Spleen (tissue), 11 donors: ENCODE measurements at regions not wholly inside any gene's neighbourhood (a gene's known extent, or its start where the extent isn't known, plus 50 kb on each side); places are given as distances from the start of the nearest gene placed in this dataset.

Source experiments
- DNase-seq: peaks from one replicate; pipeline ENCODE4 v3.0.0-alpha.2; 2020
- H3K27ac ChIP-seq, 8 donors: fragments of 200-600 bp; sonication (generic) in 7 of 8; 1 replicate in 4 of 8; 2 replicates in 4 of 8; pipeline versions ENCODE4 v1.5.0 to v1.8.0; 2016 to 2021; ENCODE audit warnings: inconsistent platforms in 4 of 8, mild to moderate bottlenecking in 4 of 8, moderate library complexity in 1 of 8
- H3K27me3 ChIP-seq, 7 donors: fragments of 200-600 bp; sonication (generic) in 6 of 7; replicated peaks in 1 of 7; 1 replicate in 4 of 7; 2 replicates in 3 of 7; pipeline versions ENCODE4 v1.5.0 to v1.8.0; 2016 to 2021; ENCODE audit warnings: inconsistent platforms in 3 of 7, mild to moderate bottlenecking in 1 of 7
- H3K36me3 ChIP-seq, 6 donors: fragments of 200-600 bp; sonication (generic) in 5 of 6; 1 replicate in 4 of 6; 2 replicates in 2 of 6; pipeline versions ENCODE4 v1.5.0 to v1.8.0; 2016 to 2021; ENCODE audit warnings: inconsistent platforms in 2 of 6
- H3K4me1 ChIP-seq, 6 donors: fragments of 200-600 bp; sonication (generic) in 5 of 6; 1 replicate in 3 of 6; 2 replicates in 3 of 6; pipeline versions ENCODE4 v1.5.0 to v1.8.0; 2016 to 2021; ENCODE audit warnings: inconsistent platforms in 3 of 6
- H3K4me3 ChIP-seq, 8 donors: fragments of 200-600 bp; sonication (generic) in 7 of 8; 1 replicate in 4 of 8; 2 replicates in 4 of 8; pipeline versions ENCODE4 v1.5.0 to v1.8.0; 2016 to 2021; ENCODE audit warnings: inconsistent platforms in 4 of 8, mild to moderate bottlenecking in 4 of 8, moderate library complexity in 2 of 8
- H3K9me3 ChIP-seq, 8 donors: fragments of 200-600 bp; sonication (generic) in 7 of 8; 1 replicate in 4 of 8; 2 replicates in 4 of 8; pipeline versions ENCODE4 v1.5.0 to v1.8.0; 2016 to 2021; ENCODE audit warnings: inconsistent platforms in 4 of 8
- POLR2A ChIP-seq, 3 donors: fragments of 450-650 bp; IDR thresholded peaks; one replicate each; pipeline ENCODE4 v1.5.1; 2017; ENCODE audit warnings: antibody characterized with exemption in 3 of 3, mild to moderate bottlenecking in 1 of 3
- POLR2AphosphoS5 ChIP-seq, 3 donors: sonication (generic); formaldehyde crosslinking; IDR thresholded peaks; one replicate each; pipeline ENCODE4 v1.5.1; 2017; ENCODE audit warnings: antibody characterized with exemption in 3 of 3
- WGBS, 5 donors: extraction: QIAGEN DNeasy Blood & Tissue Kit in 3 of 5; methylation state at CpG; one replicate each; pipeline versions ENCODE4 v1.1.5 to v1.1.7; 2013 to 2018; 5-methylcytosine and 5-hydroxymethylcytosine counted together
- intact Hi-C: fragments of 100-400 bp; cut with DNase I; formaldehyde crosslinking; loops from one replicate; pipeline ENCODE4 v1.15.0; 2023; ENCODE audit warnings: low total_unique reads
- TF ChIP-seq, protein P1 (sequence below), 11 experiments: fragments of 200-600 bp in 7 of 11; fragments of 450-650 bp in 4 of 11; sonication (generic) in 4 of 11; IDR thresholded peaks in 8 of 11; conservative IDR thresholded peaks in 3 of 11; 1 replicate in 7 of 11; 2 replicates in 4 of 11; pipeline versions ENCODE4 v1.4.0 to v1.8.0; 2016 to 2021; ENCODE audit warnings: antibody characterized with exemption in 11 of 11, inconsistent platforms in 4 of 11, mild to moderate bottlenecking in 1 of 11
- donor health status: healthy with polysubstance abuse.
- donor health status: DM: no; HTN: no; CAD: no; lungs with moderate emphysema.
- donor health status: DM: no; HTN: no; CAD: no.
- donor health status: Bipolar disorder and iron deficiency.
- donor health status: healthy.
- donor health status: DM: no; HTN: no; CAD: no.
- donor health status: DM: yes; HTN: yes; CAD: no.

DNA sequence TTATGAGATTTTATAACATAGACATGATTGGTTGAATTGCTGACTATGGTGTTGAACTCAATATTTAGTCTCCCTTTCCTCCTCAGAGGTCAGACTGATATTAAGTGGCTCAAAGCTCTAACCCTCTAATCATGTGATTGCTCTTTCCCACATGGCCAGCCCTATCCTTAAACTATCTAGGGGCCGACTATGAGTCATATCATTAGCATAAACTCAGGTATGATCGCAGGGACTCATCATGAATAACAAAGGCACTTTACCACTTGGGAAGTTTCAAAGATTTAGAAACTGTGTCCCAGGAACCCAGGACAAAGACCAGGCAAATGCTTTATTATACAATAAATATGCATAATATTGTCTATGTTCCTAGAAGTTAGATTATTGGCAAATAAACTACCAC, 894.6 kb upstream of the NEGR1 start:
- H3K27me3 ChIP-seq: no peaks in the 10 kb centered on the region
- H3K4me3 ChIP-seq: no peak overlapping the region
- TF ChIP-seq POLR2AphosphoS5 (IDR thresholded peaks at IDR 0.05): no peak
- TF ChIP-seq, protein P1, sequence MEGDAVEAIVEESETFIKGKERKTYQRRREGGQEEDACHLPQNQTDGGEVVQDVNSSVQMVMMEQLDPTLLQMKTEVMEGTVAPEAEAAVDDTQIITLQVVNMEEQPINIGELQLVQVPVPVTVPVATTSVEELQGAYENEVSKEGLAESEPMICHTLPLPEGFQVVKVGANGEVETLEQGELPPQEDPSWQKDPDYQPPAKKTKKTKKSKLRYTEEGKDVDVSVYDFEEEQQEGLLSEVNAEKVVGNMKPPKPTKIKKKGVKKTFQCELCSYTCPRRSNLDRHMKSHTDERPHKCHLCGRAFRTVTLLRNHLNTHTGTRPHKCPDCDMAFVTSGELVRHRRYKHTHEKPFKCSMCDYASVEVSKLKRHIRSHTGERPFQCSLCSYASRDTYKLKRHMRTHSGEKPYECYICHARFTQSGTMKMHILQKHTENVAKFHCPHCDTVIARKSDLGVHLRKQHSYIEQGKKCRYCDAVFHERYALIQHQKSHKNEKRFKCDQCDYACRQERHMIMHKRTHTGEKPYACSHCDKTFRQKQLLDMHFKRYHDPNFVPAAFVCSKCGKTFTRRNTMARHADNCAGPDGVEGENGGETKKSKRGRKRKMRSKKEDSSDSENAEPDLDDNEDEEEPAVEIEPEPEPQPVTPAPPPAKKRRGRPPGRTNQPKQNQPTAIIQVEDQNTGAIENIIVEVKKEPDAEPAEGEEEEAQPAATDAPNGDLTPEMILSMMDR (IDR thresholded peaks at IDR 0.05 in 8 of 11, conservative IDR thresholded peaks at IDR 0.05 in 3 of 11): no peak
- TF ChIP-seq POLR2A (IDR thresholded peaks at IDR 0.05): no peak
- 69 to 93% (median 84%) methylated on average over 2 of the region's 2 CpGs for WGBS, 5 donors
- no peak overlapping the region for H3K27ac ChIP-seq
- H3K36me3 ChIP-seq: no peaks in the 10 kb centered on the region
- no peaks in the 10 kb centered on the region for H3K4me1 ChIP-seq
- no peak for DNase-seq
- peaks cover 0 to 21% (median 2%) of the 10 kb centered on the region in 8 donors for H3K9me3 ChIP-seq
- intact Hi-C loops: no loop called here

GRCh38 chr1:73167009-73167657, 884.8 kb upstream of the NEGR1 start:
- Histone ChIP-seq H3K36me3 (no peaks in the 10 kb centered on the region), H3K4me1 (no peaks in the 10 kb centered on the region), H3K27me3 (no peaks in the 10 kb centered on the region), H3K4me3 (no peak overlapping the region), H3K9me3 (no peaks in the 10 kb centered on the region), H3K27ac (no peak overlapping the region)
- TF ChIP-seq POLR2AphosphoS5 (IDR thresholded peaks at IDR 0.05) (no peak), POLR2A (IDR thresholded peaks at IDR 0.05) (no peak)
- TF ChIP-seq, protein P1 (IDR thresholded peaks at IDR 0.05 in 8 of 11, conservative IDR thresholded peaks at IDR 0.05 in 3 of 11): no peak
- DNase-seq: no peak
- 49 to 85% (median 64%) methylated on average over 2 of the region's 2 CpGs for WGBS, 5 donors
- intact Hi-C loops: no loop called here

- TF ChIP-seq POLR2AphosphoS5 (IDR thresholded peaks at IDR 0.05) (no peak), POLR2A (IDR thresholded peaks at IDR 0.05) (no peak)
- TF ChIP-seq, protein P1 (IDR thresholded peaks at IDR 0.05 in 8 of 11, conservative IDR thresholded peaks at IDR 0.05 in 3 of 11): no peak
- H3K27me3 ChIP-seq: no peaks in the 10 kb centered on the region
- H3K4me1 ChIP-seq: no peaks in the 10 kb centered on the region
- H3K9me3 ChIP-seq: peaks cover 0 to 4% (median 0%) of the 10 kb centered on the region in 8 donors
- WGBS, 5 donors: 58 to 77% (median 64%) methylated on average over 5 of the region's 5 CpGs
- no peaks in the 10 kb centered on the region for H3K36me3 ChIP-seq
- no peak overlapping the region for H3K27ac ChIP-seq
- intact Hi-C loops: no loop called here
- H3K4me3 ChIP-seq: no peak overlapping the region
- DNase-seq: no peak
Observed at GRCh38 chr1:73162564-73162963, 880.2 kb upstream of the NEGR1 start.

GRCh38 chr1:73161418-73161817, 879.1 kb upstream of the NEGR1 start:
- WGBS, 5 donors: 62 to 88% (median 79%) methylated on average over 1 of the region's 1 CpG
- no peak overlapping the region for H3K4me3 ChIP-seq
- H3K4me1 ChIP-seq: no peaks in the 10 kb centered on the region
- no peak for TF ChIP-seq POLR2A (IDR thresholded peaks at IDR 0.05)
- TF ChIP-seq POLR2AphosphoS5 (IDR thresholded peaks at IDR 0.05): no peak
- TF ChIP-seq, protein P1 (IDR thresholded peaks at IDR 0.05 in 8 of 11, conservative IDR thresholded peaks at IDR 0.05 in 3 of 11): no peak
- H3K36me3 ChIP-seq: no peaks in the 10 kb centered on the region
- DNase-seq: no peak
- H3K9me3 ChIP-seq: peaks cover 0 to 8% (median 0%) of the 10 kb centered on the region in 8 donors
- no peak overlapping the region for H3K27ac ChIP-seq
- no peaks in the 10 kb centered on the region for H3K27me3 ChIP-seq
- intact Hi-C loops: no loop called here
